Progenitor cell of endocrine pancreas (in vitro differentiated cells): ENCODE measurements at regions not wholly inside any gene's neighbourhood (a gene's known extent, or its start where the extent isn't known, plus 50 kb on each side); places are given as distances from the start of the nearest gene placed in this dataset.

Source experiments
- DNase-seq: peaks from one replicate; pipeline ENCODE4 v3.0.0; 2021; ENCODE audit warnings: low spot score; ENCODE audit not compliant: unreplicated experiment
- H3K27ac Mint-ChIP-seq: 2 replicates; pipeline ENCODE4 v1.8.0; 2021; ENCODE audit warnings: mild to moderate bottlenecking, moderate library complexity, mixed read lengths
- H3K27me3 Mint-ChIP-seq: 2 replicates; pipeline ENCODE4 v1.8.0; 2021; ENCODE audit warnings: mixed read lengths
- H3K36me3 Mint-ChIP-seq: 2 replicates; pipeline ENCODE4 v1.8.0; 2022; ENCODE audit warnings: mixed read lengths; ENCODE audit not compliant: insufficient read depth
- H3K4me1 Mint-ChIP-seq: 2 replicates; pipeline ENCODE4 v1.8.0; 2021; ENCODE audit warnings: low read depth, mixed read lengths
- H3K4me3 Mint-ChIP-seq: 2 replicates; pipeline ENCODE4 v1.8.0; 2021; ENCODE audit warnings: low read depth, mild to moderate bottlenecking, moderate library complexity, mixed read lengths
- H3K9me3 Mint-ChIP-seq: 2 replicates; pipeline ENCODE4 v1.8.0; 2021; ENCODE audit warnings: low read depth, mixed read lengths
- TF ChIP-seq, protein P1 (sequence below): fragments of 200-600 bp; sonication (generic); IDR thresholded peaks from one replicate; pipeline ENCODE4 v1.5.0; 2021; ENCODE audit warnings: antibody characterized with exemption, mild to moderate bottlenecking; ENCODE audit not compliant: unreplicated experiment

DNA sequence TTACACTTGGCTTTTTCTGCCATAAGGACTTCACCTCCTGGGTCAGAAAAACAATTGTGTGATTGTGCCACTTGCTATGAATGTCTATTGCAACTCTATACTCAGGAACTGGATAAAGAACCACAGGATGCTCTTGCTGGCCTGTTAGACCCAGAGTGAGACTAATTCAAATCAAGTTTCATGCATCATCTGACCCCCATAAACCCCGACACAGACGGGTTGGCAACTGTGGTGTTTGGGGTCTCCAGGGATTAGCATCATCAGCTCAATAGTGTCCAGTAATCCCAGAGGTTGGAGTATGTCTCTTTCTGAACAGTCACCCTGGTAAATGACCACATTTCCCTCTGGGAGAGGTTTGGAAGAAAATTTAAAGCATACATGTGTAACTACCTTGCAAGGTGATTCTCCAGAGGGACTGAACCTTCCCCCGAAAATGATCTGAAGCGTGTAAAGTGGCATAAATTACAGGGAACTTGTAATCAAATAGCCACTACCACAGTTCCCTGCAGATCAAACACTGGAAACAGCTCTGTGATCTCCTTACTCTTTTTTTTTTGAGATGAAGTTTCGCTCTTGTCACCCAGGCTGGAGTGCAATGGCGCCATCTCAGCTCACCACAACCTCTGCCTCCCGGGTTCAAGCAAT is 1097.6 kb downstream of the TBC1D22A start:
- TF ChIP-seq, protein P1, sequence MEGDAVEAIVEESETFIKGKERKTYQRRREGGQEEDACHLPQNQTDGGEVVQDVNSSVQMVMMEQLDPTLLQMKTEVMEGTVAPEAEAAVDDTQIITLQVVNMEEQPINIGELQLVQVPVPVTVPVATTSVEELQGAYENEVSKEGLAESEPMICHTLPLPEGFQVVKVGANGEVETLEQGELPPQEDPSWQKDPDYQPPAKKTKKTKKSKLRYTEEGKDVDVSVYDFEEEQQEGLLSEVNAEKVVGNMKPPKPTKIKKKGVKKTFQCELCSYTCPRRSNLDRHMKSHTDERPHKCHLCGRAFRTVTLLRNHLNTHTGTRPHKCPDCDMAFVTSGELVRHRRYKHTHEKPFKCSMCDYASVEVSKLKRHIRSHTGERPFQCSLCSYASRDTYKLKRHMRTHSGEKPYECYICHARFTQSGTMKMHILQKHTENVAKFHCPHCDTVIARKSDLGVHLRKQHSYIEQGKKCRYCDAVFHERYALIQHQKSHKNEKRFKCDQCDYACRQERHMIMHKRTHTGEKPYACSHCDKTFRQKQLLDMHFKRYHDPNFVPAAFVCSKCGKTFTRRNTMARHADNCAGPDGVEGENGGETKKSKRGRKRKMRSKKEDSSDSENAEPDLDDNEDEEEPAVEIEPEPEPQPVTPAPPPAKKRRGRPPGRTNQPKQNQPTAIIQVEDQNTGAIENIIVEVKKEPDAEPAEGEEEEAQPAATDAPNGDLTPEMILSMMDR = no peak
- Mint-ChIP-seq H3K9me3 (peaks cover 15% of the 10 kb centered on the region), H3K4me1 (no peaks in the 10 kb centered on the region), H3K27me3 (peaks cover 6% of the 10 kb centered on the region), H3K27ac (no peak overlapping the region), H3K36me3 (no peaks in the 10 kb centered on the region), H3K4me3 (no peak overlapping the region)
- DNase-seq = no peak

GRCh38 chr22:47858773-47859306 is 1096.4 kb downstream of the TBC1D22A start:
- Mint-ChIP-seq H3K4me3 (no peak overlapping the region), H3K27me3 (peaks cover 13% of the 10 kb centered on the region), H3K4me1 (no peaks in the 10 kb centered on the region), H3K27ac (no peak overlapping the region), H3K9me3 (peaks cover 20% of the 10 kb centered on the region), H3K36me3 (no peaks in the 10 kb centered on the region)
- no peak for DNase-seq
- TF ChIP-seq, protein P1 = no peak

DNA sequence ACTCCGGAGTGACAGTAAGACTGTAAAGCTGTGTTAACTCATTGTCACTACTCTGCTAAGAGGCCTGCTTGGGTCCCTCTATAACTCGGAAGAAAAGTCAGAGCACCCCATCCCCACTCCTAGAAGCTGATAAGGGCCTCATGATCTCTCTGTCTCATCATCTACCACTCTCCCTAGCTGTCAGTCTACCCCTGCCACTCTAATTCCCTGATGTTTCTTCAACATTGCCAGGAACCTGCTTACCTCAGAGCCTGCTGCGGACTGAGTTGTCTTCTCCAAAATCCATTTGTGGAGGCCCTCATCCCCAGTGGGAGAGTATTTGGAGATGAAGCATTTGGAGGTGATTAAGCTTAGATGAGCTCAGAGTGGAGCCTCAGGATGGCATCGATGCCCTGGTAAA is 1092.2 kb downstream of the TBC1D22A start:
- no peak overlapping the region for H3K4me3 Mint-ChIP-seq

DNA sequence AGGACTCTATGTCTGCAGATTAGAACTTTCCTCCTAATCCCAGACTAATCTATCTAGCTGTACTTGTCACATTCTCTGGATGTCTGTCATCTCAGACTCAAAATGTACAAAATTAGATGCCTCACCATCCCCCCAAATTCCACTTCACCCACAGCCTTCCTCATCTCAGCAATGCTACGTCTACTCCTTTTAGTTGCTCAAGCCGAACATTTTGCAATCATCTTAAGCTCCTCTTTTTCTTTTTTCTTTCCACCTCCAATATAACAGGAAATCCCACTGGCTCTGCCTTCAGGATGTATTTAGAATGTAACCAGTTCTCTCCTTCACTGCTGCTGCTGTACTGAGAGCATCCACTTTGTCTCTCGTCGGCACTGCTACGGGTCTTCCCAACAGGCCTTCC is 1091.8 kb downstream of the TBC1D22A start:
- Mint-ChIP-seq H3K27me3 (peaks cover 10% of the 10 kb centered on the region), H3K9me3 (peaks cover 13% of the 10 kb centered on the region), H3K27ac (no peak overlapping the region), H3K4me3 (no peak overlapping the region), H3K36me3 (no peaks in the 10 kb centered on the region), H3K4me1 (no peaks in the 10 kb centered on the region)
- no peak for DNase-seq
- TF ChIP-seq, protein P1 = no peak

More for the DNA sequence above, 1092.2 kb downstream of the TBC1D22A start:
- Mint-ChIP-seq H3K27ac (no peak overlapping the region), H3K36me3 (no peaks in the 10 kb centered on the region), H3K27me3 (peaks cover 10% of the 10 kb centered on the region), H3K9me3 (peaks cover 13% of the 10 kb centered on the region), H3K4me1 (no peaks in the 10 kb centered on the region)
- TF ChIP-seq, protein P1 = no peak
- DNase-seq = no peak

- Mint-ChIP-seq H3K4me1 (no peaks in the 10 kb centered on the region), H3K36me3 (no peaks in the 10 kb centered on the region), H3K27me3 (peaks cover 10% of the 10 kb centered on the region), H3K27ac (no peak overlapping the region), H3K4me3 (no peak overlapping the region), H3K9me3 (peaks cover 13% of the 10 kb centered on the region)
- TF ChIP-seq, protein P1 = no peak
- no peak for DNase-seq
Observed at GRCh38 chr22:47853750-47854149, 1091.3 kb downstream of the TBC1D22A start.
